HG03520 (cell line): ENCODE measurements at regions not wholly inside any gene's neighbourhood (a gene's known extent, or its start where the extent isn't known, plus 50 kb on each side); places are given as distances from the start of the nearest gene placed in this dataset.

Experiments used
- ATAC-seq: cut with Tn5 transposase; IDR thresholded peaks from one replicate; pipeline ENCODE4 v1.9.1; 2021; ENCODE audit warnings: mild to moderate bottlenecking, moderate library complexity; ENCODE audit not compliant: unreplicated experiment

DNA sequence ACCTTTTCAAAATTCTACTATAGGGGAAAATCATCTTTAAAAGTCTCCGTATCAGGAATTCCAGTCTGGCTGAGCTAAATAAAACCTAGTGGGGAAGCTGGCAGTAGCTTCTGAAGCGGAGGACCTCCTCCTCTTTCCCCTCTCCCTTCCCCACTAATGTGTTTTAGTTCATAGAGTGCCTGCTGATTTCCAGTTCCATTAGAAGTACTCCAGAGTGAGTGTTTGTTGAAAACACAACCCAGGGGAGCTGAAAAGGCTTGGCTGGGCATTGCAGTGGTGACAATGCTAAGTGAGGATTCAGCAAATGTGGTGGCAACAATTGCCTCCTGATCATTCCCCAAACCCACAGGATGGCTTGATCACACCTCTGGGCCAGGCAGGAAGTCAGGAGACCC lies 144.2 kb upstream of the FRMD6 start:
- ATAC-seq: no peak

DNA sequence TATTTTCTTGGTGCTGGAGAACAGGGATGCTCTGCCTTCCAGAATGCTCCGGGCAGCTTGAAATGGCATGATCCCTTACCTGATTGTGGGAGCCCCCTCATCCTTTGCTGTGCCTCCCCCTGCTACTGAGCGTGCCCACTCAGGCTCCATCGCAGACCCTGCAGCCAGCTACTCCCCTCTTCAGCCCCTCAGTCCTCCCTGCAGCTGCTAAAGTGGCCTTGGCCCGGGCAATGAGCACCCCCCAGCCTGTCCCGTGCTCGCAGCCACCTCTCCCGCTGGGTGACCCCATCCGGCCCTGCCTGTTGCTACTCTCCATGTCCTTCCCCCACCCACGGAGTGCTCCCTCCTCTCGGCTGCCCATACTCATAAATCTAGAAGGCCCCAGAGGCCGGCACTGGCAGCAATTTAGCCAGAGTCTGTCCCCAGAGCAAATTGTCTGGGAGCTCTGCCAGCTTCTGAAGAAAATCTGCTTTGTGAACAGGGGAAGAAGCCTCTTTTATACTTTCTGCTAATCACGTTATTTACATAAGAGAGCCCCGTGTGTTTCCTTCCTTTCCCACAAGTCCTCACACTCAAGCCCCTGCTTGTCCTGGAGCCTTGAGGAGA lies 143.7 kb upstream of the FRMD6 start:
- no peak for ATAC-seq

DNA sequence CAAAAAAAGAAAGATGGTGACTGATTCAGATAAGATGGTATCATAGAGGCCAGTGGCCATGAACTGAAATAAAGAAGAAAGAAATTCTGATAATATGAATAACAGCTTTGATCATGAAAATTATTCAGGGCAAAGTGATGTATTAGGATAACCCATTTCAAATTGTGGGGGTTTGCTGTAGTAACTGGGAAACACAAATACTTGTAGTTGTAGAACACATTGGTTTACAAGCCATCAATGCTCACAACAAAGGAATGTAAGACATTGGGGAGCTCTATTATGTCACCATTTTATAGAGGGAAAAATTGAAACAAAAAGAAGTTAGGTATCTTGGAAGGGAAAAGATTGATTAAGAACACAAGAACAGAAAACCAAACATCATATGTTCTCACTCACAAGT lies 140.4 kb upstream of the FRMD6 start:
- no peak for ATAC-seq

DNA sequence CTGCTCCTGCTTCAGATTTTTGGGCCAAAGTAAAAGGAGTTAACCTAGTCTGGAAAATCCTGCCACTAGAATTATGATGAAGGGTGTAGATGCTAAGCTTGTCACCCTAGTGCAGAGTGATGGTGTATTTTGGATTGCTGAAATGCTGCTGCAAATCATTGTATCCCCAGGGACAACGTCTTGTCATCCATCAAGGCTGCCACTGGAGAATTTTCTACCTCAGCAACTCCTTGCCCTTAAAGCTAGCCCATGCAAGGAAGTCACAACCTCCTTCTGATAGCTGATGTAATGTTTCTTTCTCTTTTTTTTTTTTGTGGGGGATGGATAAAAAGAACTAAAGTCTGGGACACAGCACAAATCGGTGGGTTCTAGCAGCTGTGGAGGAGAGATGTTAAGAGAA lies 139.4 kb upstream of the FRMD6 start:
- no peak for ATAC-seq

DNA sequence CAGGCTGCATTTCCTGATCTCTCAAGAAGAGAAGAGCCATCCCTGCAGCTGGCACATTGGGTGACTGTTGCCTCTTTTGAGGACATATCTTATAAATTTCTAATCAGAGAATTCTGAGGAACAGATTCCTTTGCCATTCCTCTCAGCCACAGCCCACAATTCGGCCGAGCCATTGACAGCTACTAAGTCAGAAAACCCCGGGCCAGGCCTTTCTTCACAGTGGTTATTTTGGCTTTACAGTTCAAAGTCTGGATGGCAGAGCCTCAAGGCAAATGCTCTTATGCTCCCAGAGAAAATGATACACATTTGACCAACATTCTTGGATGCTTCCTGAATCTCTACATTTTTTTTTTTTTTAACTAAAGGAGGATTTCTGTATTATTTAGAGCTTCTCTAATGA lies 138.4 kb upstream of the FRMD6 start:
- ATAC-seq: no peak

DNA sequence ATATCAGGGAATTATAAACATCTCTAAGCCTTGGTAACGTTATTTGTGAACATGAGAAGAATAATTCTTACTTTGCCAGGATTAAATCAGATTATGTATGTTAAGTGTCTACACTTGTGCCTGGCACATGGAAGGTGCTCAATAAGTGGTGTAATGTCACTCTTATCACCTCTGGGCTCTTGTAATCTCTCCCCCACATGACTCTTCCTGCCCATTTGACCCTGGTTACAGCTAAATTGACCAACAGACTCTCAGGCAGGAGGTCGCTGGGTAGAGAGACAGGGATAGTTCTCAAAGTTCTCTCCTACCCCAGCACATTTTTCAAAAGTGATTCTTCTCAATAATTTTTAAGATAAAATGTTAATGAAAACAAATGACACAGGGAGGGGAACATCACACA lies 137.8 kb upstream of the FRMD6 start:
- no peak for ATAC-seq

DNA sequence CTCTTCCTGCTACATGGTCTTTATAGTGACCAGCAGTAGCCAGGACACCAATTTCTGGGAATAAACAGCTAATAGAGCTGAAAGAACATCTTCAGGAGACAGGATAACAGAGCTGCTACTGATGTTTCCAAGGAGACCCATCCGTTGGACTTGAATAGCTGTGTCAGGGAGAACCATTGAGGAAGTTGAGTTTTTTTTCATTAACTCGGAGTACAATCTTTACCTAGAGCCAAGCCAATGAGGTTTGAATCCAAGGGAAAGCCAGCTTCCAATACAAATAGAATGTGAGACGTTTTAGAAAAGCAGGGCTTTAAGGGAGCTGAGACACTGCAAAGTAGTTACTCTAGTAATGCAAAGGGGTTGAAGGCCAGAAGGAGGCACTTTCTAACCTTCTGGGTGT lies 136.1 kb upstream of the FRMD6 start:
- ATAC-seq: no peak

DNA sequence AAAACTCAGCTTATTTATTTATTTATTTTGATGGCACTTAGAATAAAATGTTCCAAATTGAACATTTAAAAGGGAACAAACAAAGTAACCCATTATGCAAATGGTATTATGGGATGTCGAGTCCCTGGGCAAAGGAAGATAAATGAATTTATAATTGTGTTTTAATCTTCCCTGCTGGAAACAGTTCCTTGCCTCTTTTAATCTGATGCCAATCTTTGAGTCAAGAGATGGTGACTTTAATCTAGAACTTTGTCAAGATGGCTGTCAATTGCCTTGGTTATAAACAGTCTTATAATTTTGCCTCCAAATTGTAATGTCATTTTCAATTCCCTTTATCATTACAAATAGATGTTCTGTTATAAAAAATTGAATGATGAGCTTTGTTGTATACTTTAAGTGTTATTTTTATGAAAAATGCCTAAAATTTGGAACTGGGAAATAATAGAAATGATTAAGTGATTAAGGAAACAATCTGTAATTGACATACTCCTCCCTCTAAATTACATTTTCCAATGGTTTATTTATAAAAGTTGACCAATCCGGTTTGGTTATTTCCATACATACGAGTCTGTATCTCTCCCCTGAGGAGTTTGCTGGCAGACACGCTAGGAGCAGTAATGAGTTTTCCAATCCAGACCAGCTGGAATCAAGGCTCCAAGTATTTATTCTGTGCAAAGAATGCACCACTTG lies 134.9 kb upstream of the FRMD6 start:
- ATAC-seq: no peak

DNA sequence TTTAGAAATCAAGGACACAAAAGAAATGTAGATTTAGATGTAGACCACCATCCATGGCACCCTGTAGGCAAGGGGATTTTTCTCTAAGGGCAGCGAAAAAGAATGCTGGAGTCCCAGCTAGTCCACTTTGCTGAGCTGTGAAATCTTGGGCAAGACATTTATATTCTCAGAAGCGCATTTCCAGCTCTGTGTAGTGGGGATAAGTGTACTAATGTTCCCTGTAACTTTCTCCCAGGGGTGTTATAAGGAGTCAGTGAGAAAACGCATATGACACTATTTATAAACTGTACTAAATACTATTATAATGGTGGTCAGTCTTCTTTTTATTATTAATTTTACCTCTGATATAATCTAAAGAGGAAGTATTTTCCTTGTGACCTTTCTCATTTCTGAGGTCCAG lies 133.4 kb upstream of the FRMD6 start:
- ATAC-seq: no peak

DNA sequence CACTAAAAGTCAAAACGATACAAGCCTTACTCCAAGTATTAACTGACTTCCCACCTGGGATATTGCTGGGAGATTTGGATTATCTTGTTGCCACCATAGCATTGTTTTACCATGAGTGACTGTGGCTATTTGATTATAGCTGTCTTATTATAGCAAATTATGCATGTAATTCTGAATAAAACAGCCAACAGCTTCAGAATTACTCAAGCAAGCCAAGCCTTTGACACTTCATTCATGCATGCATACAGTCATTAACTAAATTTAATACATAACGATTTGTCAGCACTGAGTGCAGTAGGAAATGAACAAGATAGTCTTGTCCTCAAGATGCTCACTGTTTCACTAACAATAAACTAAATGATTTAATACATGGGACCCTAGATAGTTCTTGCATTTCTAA lies 133.0 kb upstream of the FRMD6 start:
- no peak for ATAC-seq

DNA sequence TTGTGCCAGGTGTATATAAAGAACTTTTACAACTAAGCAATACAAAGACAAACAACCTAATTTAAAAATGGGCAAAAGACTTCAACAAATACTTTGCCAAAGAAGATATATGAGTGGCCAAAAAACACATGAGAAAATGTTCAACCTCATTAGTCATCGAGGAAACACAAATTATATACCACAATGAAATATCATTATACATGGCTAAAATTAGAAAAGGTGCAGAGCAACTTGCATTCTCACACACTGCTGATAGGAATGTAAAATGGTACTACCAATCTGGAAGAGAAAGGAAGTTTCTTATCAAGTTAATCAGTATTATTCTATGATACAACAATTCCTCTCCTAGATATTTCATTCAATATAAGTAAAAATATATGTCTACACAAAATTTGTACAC lies 131.6 kb upstream of the FRMD6 start:
- no peak for ATAC-seq

DNA sequence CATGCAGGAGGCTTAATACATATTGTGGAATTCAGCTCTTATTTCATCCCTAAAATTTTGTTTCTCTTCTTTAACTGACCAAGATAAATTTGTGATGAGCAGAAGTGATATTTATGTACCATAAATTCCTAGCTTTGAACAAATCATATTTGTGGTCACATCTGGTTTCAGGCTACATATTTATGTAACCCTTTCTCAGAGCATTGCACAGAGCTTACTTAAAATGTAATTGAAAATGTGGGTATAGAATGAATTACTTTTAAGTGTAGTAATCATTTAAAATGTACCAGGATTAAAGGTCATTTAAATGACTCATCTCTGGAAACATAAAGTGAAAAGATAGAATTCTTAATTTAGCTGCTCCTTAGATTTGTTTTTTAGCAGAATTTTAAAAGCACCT lies 129.9 kb upstream of the FRMD6 start:
- ATAC-seq: no peak

DNA sequence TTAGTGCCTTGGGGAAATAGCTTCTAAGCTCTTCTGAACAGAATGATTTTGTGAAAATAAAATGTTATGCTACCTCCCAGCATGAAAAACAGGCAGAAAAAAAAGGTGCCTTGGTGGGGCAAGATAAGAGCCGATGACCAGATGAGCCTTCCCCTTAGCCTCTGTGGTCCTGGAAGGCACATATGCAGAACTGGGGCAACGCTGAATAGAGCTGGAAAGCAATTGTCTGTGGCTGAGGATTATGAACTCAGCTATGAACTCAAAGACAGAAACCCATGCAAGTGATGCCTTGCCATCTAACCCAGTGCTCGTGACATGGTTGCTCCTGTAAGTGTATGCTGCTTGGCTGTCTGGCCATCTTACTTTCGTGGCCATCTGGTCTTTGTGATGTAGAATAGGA lies 128.5 kb upstream of the FRMD6 start:
- ATAC-seq: no peak

DNA sequence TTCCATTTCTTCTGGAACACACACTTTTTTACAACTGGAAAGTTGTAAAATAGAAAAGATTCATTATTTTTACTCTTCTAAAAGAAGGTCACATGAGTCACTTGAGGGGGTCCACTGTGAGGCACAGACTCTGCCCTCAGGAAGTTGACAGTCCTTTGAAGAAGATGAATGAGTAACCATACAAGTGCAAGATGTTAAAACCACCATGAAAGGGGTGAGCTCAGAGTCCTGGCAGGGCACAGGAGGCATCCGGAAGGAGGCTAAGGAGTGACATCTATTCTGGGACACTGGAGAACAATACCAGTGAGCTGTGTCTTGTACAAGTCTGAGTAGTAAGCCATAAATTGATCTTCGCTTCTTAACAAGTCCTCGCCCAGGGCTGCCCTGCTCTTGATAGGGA lies 126.0 kb upstream of the FRMD6 start:
- ATAC-seq: no peak

DNA sequence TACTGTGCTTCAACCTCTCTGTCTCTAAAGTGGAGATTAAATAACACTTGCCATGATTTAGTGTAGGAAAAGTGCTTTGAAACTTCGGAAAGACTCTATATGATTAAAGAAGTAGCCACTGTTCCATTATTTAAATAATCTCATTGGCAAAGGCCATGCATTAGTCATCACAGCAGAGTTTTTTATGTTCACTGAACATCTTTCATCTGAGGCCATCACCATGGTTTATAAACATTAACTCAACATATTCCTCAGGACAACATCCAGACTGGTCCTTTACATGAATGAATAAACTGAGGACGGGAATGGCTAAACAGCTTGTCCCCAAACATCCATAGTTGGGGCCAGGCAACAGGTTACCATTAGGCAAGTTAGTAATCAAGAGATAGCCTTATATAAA lies 124.6 kb upstream of the FRMD6 start:
- ATAC-seq: no peak

DNA sequence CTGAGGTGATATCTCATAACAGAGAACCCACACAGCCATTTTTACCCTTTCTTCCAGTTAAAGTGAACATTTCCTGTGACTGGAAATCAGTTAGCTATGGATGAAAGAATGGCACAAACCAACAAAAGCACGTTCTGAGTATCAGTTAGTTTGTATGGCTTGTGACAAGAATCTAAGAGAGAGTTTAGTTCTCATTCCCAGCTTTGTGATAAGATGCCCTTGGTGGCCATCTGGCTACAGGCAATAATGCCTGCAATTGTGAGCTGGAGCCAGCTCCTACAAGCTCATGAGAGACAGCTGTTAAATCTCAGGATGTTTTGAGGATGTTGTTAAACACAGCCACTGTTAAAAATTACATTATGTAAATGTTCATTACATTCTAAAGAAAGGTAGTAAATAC lies 122.0 kb upstream of the FRMD6 start:
- no peak for ATAC-seq

DNA sequence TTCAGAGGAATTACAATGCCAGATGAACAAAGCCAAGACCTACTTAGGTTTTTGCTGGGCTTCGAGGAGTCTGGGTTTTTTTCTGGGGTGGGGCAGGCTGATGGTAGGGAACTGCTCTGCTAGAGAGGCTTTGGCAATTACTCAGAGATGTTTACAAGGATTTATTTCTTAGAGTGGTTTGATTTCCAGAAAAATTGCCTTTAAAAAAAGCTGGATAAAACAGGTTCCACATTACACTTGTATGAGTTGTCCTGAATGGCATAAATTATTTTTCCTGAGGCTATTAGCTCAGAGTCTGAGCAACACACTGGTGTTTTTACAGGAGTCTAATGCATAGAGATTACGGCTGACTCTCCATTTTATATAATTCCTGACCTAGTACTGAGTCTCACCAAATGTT lies 118.5 kb upstream of the FRMD6 start:
- ATAC-seq: no peak

DNA sequence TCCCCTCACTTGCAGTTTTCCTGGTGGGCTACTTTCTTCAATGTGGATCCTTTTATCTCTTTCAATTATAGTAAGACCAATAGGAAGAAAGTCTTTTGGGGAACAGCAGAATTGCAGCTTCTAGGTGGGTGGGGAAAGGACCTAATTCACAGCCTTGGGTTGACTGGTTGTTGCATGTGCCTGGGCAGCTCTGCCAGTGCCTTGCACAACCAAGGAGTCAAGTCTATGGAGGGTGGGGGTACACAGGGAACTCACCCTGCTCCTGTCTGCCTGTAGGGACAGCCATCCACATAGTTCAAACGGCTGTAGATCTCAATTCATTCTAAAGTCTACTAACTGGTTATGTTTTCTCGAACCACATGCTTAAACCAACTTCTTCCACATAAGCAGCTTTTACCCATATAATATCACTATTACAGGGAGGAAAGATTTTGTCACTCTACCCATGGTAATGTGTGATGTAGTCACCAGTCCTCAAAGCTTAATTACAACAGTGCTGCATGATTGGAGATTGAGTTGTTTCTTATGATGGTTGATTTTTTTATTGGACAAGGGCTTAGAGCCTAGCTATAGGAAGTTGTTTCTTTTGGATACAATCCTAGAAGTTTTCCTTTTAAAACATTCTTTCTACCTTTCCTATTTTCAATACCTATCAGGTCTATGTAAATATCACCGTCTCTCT lies 117.7 kb upstream of the FRMD6 start:
- ATAC-seq: no peak

DNA sequence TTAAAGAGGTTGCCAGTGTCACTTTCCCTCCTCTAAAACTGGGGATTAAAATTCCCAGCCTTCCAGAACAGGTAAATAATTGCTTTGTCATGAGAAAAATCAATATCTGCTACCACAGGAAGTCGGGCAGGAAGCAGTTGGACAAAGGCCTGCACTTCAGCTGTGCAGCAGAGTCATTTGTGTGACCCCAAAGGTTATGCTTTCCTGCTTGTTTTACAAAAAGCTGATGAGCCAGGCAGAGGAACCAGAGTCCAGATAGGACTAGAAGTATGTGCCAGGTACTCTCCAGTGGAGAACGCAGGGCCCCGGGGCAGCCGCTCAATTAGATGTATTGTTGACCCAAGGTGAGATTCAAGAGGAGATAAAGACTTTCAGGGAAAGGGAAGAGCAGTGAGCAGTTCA lies 117.1 kb upstream of the FRMD6 start:
- ATAC-seq: no peak

DNA sequence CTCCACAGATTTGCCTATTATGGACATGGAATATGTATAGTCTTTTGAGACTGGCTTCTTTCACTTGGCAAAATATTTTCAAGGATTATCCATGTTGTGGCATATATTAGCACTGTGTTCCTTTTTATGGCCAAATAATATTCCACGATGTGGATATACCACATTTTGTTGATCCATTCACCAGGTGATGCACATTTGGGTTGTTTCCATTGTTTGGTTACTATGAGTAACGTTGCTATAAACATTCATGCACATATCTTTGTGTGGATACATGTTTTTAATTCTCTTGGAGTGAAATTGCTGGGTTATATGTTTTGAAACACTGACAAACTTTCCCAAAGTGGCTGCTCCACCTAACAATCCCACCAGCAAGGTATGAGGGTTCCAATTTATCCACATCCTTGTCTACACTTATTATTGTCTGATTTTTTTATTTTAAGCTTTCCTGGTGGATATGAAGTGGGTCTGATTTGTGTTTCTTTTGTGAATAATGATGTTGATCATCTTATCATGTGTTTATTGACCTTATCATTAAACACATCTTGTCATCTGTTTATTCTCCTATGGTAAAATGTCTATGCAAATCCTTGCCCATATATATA lies 116.2 kb upstream of the FRMD6 start:
- ATAC-seq: no peak

DNA sequence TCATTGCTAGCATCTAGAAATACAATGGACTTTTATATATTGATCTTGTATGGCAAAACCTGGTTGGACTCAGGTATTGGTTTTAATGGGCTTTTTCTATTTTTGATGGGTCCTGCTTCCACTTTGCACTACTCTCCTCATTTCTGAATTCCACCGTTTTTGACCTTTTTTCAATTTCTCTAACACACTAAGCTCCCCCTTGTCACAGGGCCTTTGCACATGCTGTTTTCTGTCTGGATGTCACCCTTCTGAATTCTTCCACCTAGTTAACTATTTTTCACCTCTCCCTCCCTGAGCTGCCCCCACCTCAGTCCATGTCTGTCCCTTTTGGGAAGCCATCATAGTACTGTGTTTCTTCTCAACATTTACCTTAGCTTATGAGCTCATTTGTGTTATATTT lies 112.7 kb upstream of the FRMD6 start:
- no peak for ATAC-seq

DNA sequence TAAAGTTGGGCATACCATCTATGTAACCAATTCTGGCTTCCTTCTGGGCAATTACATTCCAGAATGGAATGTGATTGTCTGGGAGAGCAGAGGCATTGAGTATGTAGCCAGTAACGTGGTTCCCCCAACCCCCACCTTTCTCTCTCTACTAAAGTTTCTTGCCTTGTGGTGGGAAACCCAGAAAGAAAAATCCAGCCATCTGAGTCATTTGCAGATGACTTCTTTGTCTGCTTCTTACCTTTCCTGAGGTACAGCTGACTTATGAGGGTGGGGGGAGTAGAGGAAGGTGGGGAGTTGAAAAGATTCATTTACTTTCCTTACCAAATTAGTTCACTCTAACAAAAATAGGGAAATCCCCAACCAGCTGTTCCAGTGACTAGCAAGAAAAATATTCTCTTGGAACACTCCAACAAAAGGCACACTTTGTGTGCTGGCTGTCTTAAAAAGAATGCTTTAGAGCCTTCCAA lies 112.1 kb upstream of the FRMD6 start:
- no peak for ATAC-seq
